ENCODE measurements at regions not wholly inside any gene's neighbourhood (a gene's known extent, or its start where the extent isn't known, plus 50 kb on each side); places are given as distances from the start of the nearest gene placed in this dataset.
"Not testable (repeated sequence)": the region's sequence is repeated elsewhere in the genome, so short reads cannot be mapped to it uniquely, and the experiment has no call there.

DNA sequence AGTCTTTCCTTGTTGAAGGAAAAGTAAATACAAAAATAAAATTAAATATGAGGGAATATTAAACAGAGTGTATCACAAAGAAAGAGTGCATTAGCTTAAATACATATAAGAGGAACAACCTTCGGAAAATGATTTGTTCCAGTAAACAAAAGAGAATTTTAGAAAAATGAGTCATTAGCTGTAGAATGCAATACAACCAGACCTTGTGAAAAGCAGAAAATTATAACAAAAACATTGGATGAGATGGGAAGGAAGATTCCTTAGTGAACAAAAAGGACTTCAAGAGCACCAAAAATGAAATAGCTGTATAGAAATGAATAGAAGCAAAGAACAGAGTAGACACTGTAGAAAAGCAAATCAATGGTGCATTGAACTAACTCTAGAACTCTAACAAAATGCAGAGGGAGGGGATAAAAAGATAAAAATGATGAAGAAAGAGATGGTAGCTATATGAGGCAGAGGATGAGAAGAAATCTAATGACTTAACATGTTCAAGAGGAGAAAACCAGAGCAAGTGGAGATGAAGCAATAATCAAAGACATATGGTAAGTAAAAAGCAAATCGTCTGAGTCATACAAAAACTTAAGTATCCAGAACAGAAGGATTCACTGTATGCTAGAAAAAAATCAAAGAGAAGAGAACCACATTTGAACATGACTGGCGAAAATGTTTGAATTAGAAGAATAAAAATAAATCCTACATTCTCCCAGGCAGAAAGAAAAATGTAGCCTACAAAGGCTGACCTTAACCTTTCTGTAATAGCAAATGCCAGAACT lies 190.5 kb downstream of the TMEM26 start:
- DNase-seq = no peak

GRCh38 chr10:61257956-61258496 lies 195.2 kb downstream of the TMEM26 start:
- DNase-seq = no peak

- DNase-seq = no peak
These were observed 196.0 kb downstream of the TMEM26 start for GRCh38 chr10:61257136-61257535.

GRCh38 chr10:61252326-61252725 lies 200.9 kb downstream of the TMEM26 start:
- not testable (repeated sequence) for DNase-seq

- DNase-seq = no peak
These were observed 202.1 kb downstream of the TMEM26 start for GRCh38 chr10:61251089-61251488.

GRCh38 chr10:61250131-61250530 lies 203.1 kb downstream of the TMEM26 start:
- no peak for DNase-seq

DNA sequence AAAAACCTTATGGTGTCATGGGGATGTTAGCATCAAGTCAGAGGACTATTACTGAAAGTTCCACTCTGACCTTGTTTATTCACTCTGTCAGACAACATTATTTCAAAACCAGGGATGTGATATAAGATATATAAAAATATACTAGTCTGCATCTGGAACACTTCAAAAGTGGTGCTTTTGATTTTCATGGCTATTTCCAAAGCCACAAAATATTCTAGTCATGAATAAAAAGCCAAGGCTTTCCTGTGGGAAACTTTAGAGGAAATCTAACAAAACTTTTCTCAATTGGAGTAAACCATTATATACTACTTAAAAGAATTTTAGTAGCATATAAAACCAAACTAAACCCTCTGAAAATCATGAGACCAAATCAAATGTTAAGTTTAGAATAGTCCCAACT lies 205.2 kb downstream of the TMEM26 start:
- DNase-seq = no peak

- no peak for DNase-seq
These were observed 208.9 kb downstream of the TMEM26 start for GRCh38 chr10:61244261-61244775.

DNA sequence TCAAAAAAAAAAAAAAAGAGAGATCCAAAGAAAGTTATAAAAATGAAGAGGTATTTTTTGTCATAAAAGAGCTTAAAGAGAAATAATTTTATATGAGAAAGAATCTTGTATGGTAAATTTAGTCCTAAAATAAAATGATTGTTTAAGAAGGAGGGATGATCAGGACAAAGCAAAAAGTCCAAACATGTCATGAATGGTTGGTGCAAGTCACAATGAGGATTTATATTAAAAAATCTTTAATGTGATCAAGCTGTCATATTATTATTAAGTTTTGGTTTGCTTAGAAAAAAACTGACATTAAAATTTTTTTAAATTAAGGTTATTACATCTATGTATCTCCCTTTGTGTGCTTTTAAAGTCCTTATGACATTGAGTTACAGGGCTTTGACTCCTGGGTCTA lies 220.4 kb downstream of the TMEM26 start:
- no peak for DNase-seq

DNA sequence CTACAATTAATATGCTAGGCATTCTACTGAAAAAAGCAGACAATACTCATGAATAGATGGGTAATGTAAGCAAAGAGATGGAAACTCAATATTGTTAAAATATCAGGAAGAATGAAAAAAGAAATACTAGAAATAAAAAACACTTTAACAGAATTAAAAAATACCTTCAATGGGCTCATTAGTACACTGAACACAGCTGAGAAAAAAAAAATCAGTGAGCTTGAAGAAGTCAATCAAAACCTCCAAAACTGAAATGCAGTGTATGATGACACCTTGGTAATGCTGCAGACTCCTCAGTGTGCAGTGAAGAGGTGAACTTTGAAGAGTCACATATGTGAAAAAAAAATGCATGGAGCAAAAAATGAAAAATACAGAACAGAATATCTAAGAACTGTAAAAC lies 227.2 kb downstream of the TMEM26 start:
- DNase-seq = no peak

DNA sequence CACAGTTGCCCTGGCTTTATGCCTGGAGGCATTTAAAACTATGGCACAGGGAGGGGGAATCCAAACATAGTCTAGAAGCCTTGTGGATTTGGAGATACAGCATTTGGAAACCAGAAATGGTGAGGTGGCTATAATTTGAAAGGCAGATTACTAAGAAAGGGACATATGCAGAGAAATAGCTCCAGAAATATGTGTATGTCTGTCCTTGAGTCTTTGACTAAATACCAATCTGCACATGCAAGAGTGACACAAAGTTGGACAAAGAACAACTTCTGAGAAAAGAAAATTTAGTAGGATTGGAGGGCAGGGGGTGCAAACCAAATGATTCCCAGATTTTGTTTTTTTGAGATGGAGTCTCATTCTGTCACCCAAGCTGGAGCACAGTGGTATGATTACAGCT lies 229.6 kb downstream of the TMEM26 start:
- no peak for DNase-seq

DNA sequence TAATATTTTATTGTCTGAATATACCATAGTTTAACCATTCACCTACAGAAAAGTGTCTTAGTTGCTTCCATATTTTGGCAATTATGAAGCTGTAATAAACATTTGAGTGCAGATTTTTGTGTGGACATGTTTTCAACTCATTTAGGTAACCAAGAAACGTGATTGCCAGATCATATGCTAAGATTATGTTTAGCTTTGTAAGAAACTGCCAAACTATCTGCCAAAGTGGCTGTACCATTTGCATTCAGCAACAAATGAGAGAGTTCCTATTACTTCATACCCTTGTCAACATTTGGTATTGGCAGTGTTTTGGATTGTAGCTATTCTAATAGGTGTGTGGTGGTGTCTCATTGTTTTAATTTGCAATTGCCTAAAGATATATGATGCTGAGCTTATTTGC lies 233.5 kb downstream of the TMEM26 start:
- DNase-seq = no peak

DNA sequence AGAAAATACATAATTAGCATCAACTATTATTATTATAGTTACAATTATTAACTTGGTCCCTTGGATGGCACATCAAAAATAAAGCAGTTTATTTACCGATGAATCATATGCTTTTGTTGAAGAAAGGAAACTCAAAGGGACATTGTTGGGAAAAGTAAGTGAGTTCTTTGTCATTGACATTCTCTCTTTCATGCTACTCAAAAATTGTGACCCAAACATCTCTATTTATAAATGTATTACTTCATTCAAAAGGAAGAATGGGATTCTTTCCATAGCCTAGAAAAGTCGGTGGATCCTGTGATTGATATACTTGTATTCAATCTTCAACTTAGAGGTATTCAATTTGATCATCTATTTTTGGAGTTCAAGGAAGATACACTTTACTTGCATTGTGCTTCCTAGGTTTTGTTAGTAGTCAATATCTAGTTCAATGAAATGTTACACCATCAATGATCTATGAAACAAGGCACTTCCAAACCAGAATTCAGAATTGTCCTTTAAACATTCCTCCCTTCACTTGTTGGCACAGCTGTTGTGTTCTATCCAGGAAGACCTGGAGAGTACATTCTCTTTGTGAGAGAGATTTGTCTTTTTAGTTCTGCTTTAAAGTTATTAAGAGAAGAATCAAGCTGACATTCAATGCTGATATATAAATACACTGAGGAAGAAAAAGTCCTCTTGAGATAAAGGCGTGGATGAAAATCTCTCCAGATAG lies 235.2 kb downstream of the TMEM26 start:
- DNase-seq = no peak

DNA sequence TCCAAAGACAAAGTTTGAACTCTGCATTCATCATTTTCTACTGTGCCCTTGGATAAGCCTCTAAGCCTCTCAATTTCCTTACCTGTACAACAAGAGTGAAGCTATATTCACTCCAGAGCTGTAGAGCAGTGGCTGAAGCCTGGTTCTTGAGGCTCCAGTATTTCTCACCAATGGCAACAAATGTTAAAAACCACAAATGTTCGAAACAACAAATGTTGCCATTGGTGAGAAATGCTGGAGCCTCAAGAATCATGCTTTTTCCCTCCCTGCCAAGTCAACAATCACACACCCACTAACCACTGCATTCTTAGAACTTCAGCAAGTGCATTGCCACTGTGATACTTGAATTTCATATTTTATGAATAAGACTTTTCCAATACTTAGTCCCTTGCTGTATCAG lies 237.9 kb downstream of the TMEM26 start:
- DNase-seq = no peak

GRCh38 chr10:61211468-61211867 lies 241.7 kb downstream of the TMEM26 start:
- DNase-seq = no peak

DNA sequence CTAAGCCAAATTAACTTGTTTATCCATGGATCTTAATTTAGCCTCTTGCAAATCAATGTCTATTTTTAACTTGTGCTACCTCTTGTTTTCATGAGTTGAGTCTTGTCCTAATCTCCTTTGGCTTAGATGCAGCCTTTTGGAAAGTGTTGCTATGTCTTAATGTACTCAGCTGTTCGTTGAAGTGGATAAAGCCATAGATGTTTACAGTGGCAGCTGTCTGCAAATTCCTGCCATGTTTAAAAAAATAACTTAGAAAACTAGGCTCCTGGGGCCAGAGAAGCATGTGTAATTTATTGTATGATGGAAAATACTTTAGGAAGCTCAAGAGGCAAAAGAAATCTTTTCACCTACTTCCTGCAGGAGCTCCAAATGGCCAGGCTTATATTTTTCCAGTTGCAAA lies 253.1 kb upstream of the RHOBTB1 start:
- DNase-seq = no peak

GRCh38 chr10:61195211-61195610 lies 251.2 kb upstream of the RHOBTB1 start:
- no peak for DNase-seq

- DNase-seq = not testable (repeated sequence)
These were observed 248.6 kb upstream of the RHOBTB1 start for GRCh38 chr10:61192589-61192988.

DNA sequence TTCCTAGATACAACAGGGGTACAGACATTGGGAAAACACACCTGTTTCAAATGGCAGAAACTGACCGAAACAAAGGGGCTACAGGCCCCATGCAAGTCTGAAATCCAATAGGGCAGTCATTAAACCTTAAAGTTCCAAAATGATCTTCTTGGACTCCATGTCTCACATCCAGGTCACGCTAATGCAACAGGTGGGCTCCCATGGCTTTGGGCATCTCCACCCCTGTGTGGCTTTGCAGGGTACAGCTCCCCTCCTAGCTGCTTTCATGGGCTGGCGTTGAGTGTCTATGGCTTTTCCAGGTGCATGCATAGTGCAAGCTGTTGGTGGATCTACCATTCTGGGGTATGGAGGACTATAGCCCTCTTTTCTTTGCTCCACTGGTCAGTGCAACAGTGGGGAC lies 248.1 kb upstream of the RHOBTB1 start:
- DNase-seq = no peak

GRCh38 chr10:61189912-61190311 lies 245.9 kb upstream of the RHOBTB1 start:
- no peak for DNase-seq

GRCh38 chr10:61188691-61189090 lies 244.7 kb upstream of the RHOBTB1 start:
- no peak for DNase-seq

DNA sequence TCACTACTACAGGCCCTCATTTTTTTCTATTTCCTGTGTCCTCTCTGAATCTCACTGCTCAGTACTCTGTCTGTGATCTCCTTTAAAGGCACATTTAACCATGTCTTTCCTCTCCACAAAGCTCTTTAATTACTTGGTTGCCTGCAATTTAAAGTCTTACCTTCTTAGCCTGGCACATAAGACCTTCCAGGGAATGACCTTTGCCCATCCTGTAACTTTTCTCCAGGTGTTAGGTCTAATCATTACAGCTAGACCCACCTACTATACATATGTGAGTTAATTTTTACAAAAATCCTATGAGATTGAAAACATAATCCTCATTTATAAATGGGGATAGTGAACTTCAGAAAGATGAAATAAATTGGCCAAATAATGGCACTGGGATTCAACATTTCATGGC lies 244.1 kb upstream of the RHOBTB1 start:
- no peak for DNase-seq

- DNase-seq = no peak
These were observed 243.6 kb upstream of the RHOBTB1 start for GRCh38 chr10:61187601-61188000.

- no peak for DNase-seq
These were observed 242.4 kb upstream of the RHOBTB1 start for GRCh38 chr10:61186408-61186807.

All from NCI-H187 (cell line).